ENCODE measurements at regions not wholly inside any gene's neighbourhood (a gene's known extent, or its start where the extent isn't known, plus 50 kb on each side); places are given as distances from the start of the nearest gene placed in this dataset.

- no peak for TF ChIP-seq CTCF (IDR thresholded peaks at IDR 0.05; ENCODE audit: unreplicated experiment)
- DNase-seq (ENCODE audit: low spot score), result no peak
- no peaks in the 10 kb centered on the region for H3K9me3 Mint-ChIP-seq (ENCODE audit: unreplicated experiment)
- no peak overlapping the region for H3K4me3 Mint-ChIP-seq (ENCODE audit: unreplicated experiment)
- H3K36me3 Mint-ChIP-seq (ENCODE audit: low read depth, unreplicated experiment), result no peaks in the 10 kb centered on the region
- H3K27ac Mint-ChIP-seq (ENCODE audit: unreplicated experiment), result no peak overlapping the region
- peaks cover 2% of the 10 kb centered on the region for H3K27me3 Mint-ChIP-seq (ENCODE audit: unreplicated experiment)
- H3K4me1 Mint-ChIP-seq (ENCODE audit: unreplicated experiment), result no peaks in the 10 kb centered on the region
These were observed 492.8 kb downstream of the INSC start for GRCh38 chr11:15607361-15608036.

GRCh38 chr11:15609445-15609844 is 494.7 kb downstream of the INSC start:
- no peak for TF ChIP-seq CTCF (IDR thresholded peaks at IDR 0.05; ENCODE audit: unreplicated experiment)
- Mint-ChIP-seq H3K36me3 (ENCODE audit: low read depth, unreplicated experiment) (no peaks in the 10 kb centered on the region), H3K27me3 (ENCODE audit: unreplicated experiment) (peaks cover 1% of the 10 kb centered on the region), H3K4me3 (ENCODE audit: unreplicated experiment) (no peak overlapping the region), H3K4me1 (ENCODE audit: unreplicated experiment) (no peaks in the 10 kb centered on the region), H3K27ac (ENCODE audit: unreplicated experiment) (no peak overlapping the region), H3K9me3 (ENCODE audit: unreplicated experiment) (no peaks in the 10 kb centered on the region)
- DNase-seq (ENCODE audit: low spot score), result no peak

GRCh38 chr11:15610881-15611280 is 496.2 kb downstream of the INSC start:
- Mint-ChIP-seq H3K4me3 (ENCODE audit: unreplicated experiment) (no peak overlapping the region), H3K9me3 (ENCODE audit: unreplicated experiment) (no peaks in the 10 kb centered on the region), H3K27ac (ENCODE audit: unreplicated experiment) (no peak overlapping the region), H3K36me3 (ENCODE audit: low read depth, unreplicated experiment) (no peaks in the 10 kb centered on the region), H3K4me1 (ENCODE audit: unreplicated experiment) (no peaks in the 10 kb centered on the region), H3K27me3 (ENCODE audit: unreplicated experiment) (peaks cover 2% of the 10 kb centered on the region)
- DNase-seq (ENCODE audit: low spot score), result no peak
- TF ChIP-seq CTCF (IDR thresholded peaks at IDR 0.05; ENCODE audit: unreplicated experiment), result no peak

GRCh38 chr11:15613251-15613650 is 498.5 kb downstream of the INSC start:
- no peaks in the 10 kb centered on the region for H3K36me3 Mint-ChIP-seq (ENCODE audit: low read depth, unreplicated experiment)
- no peak overlapping the region for H3K4me3 Mint-ChIP-seq (ENCODE audit: unreplicated experiment)
- peaks cover 1% of the 10 kb centered on the region for H3K27me3 Mint-ChIP-seq (ENCODE audit: unreplicated experiment)
- H3K9me3 Mint-ChIP-seq (ENCODE audit: unreplicated experiment), result no peaks in the 10 kb centered on the region
- TF ChIP-seq CTCF (IDR thresholded peaks at IDR 0.05; ENCODE audit: unreplicated experiment), result no peak
- no peak for DNase-seq (ENCODE audit: low spot score)
- H3K4me1 Mint-ChIP-seq (ENCODE audit: unreplicated experiment), result no peaks in the 10 kb centered on the region
- no peak overlapping the region for H3K27ac Mint-ChIP-seq (ENCODE audit: unreplicated experiment)

GRCh38 chr11:15613789-15614188 is 499.1 kb downstream of the INSC start:
- H3K27me3 Mint-ChIP-seq (ENCODE audit: unreplicated experiment), result peaks cover 1% of the 10 kb centered on the region
- no peak overlapping the region for H3K4me3 Mint-ChIP-seq (ENCODE audit: unreplicated experiment)
- no peak overlapping the region for H3K27ac Mint-ChIP-seq (ENCODE audit: unreplicated experiment)
- H3K36me3 Mint-ChIP-seq (ENCODE audit: low read depth, unreplicated experiment), result no peaks in the 10 kb centered on the region
- TF ChIP-seq CTCF (IDR thresholded peaks at IDR 0.05; ENCODE audit: unreplicated experiment), result no peak
- no peaks in the 10 kb centered on the region for H3K9me3 Mint-ChIP-seq (ENCODE audit: unreplicated experiment)
- H3K4me1 Mint-ChIP-seq (ENCODE audit: unreplicated experiment), result no peaks in the 10 kb centered on the region
- DNase-seq (ENCODE audit: low spot score), result no peak
